IPS-18a (cell line): ENCODE measurements at regions not wholly inside any gene's neighbourhood (a gene's known extent, or its start where the extent isn't known, plus 50 kb on each side); places are given as distances from the start of the nearest gene placed in this dataset.

Experiments
- H3K27ac ChIP-seq: one replicate; pipeline ENCODE4 v1.5.1; 2013; ENCODE audit warnings: low read length
- H3K27me3 ChIP-seq: one replicate; pipeline ENCODE4 v1.6.1; 2013; ENCODE audit warnings: mild to moderate bottlenecking, low read length; ENCODE audit not compliant: control insufficient read depth, insufficient read depth
- H3K36me3 ChIP-seq: one replicate; pipeline ENCODE4 v1.6.1; 2013; ENCODE audit warnings: low read depth, low read length; ENCODE audit not compliant: control insufficient read depth
- H3K4me1 ChIP-seq: one replicate; pipeline ENCODE4 v1.6.1; 2013; ENCODE audit warnings: low read depth, low read length; ENCODE audit not compliant: control insufficient read depth
- H3K4me3 ChIP-seq: one replicate; pipeline ENCODE4 v1.5.1; 2013; ENCODE audit warnings: low read length
- H3K9ac ChIP-seq: one replicate; pipeline ENCODE4 v1.6.1; 2013; ENCODE audit warnings: mild to moderate bottlenecking, low read length, moderate library complexity
- H3K9me3 ChIP-seq: one replicate; pipeline ENCODE4 v1.6.1; 2013; ENCODE audit warnings: low read depth, low read length; ENCODE audit not compliant: control insufficient read depth

DNA sequence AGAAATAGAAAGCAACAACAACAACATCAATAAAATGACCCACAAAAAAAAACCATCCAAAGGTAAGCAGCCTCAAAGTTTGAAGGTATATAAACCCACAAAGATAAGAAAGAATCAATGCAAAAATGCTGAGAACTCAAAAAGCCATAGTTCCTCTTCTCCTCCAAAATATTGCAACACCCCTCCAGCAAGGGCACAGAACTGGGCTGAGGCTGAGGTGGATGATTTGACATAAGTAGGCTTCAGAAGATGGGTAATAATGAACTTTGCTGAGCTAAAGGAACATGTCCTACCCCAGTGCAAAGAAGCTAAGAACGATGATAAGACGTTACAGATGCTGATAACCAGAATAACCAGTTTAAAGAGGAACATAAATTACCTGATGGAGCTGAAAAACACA lies 188.8 kb upstream of the BTBD3 start:
- H3K36me3 ChIP-seq, result no peaks in the 10 kb centered on the region
- no peaks in the 10 kb centered on the region for H3K27me3 ChIP-seq
- no peak overlapping the region for H3K4me3 ChIP-seq
- no peaks in the 10 kb centered on the region for H3K9me3 ChIP-seq
- no peak overlapping the region for H3K27ac ChIP-seq
- no peaks in the 10 kb centered on the region for H3K4me1 ChIP-seq
- no peak overlapping the region for H3K9ac ChIP-seq

DNA sequence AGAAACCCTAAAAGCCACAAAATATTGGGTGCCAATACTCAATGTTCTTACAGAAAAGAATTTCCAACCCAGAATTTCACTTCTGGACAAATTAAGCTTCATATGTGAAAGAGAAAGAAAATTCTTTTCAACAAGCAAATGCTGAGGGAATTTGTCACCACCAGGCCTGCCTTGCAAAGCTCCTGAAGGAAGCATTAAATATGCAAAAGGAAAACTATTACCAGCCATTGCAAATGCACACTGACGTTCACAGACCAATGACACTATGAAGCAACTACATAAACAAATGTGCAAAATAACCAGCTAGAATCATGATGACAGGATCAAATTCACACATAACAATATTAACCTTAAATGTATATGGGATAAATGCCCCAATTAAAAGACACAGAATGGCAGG lies 187.9 kb upstream of the BTBD3 start:
- Histone ChIP-seq H3K36me3 (no peaks in the 10 kb centered on the region), H3K9ac (no peak overlapping the region), H3K27ac (no peak overlapping the region), H3K27me3 (no peaks in the 10 kb centered on the region), H3K9me3 (no peaks in the 10 kb centered on the region), H3K4me1 (no peaks in the 10 kb centered on the region), H3K4me3 (no peak overlapping the region)

DNA sequence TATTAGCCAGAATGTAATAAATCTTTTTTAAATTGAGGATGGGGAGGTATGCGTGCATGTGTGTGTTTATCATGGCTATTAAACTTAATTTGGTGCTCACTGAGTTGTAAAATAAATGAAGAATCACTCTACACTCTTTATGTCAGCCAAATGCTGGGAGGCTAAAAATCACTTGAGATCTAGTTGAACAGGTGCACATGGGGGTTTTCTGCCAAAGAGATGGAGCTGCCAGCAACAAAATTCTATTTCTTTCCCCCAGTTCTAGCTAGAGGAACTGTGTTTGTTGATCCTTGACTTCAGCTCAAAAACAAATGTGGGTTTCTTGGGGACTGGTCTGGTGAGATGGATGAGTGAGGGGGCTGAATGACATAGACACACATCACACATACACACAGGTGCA lies 183.3 kb upstream of the BTBD3 start:
- no peaks in the 10 kb centered on the region for H3K9me3 ChIP-seq
- no peak overlapping the region for H3K27ac ChIP-seq
- H3K4me3 ChIP-seq, result no peak overlapping the region
- H3K36me3 ChIP-seq, result no peaks in the 10 kb centered on the region
- H3K4me1 ChIP-seq, result no peaks in the 10 kb centered on the region
- H3K9ac ChIP-seq, result no peak overlapping the region
- no peaks in the 10 kb centered on the region for H3K27me3 ChIP-seq

DNA sequence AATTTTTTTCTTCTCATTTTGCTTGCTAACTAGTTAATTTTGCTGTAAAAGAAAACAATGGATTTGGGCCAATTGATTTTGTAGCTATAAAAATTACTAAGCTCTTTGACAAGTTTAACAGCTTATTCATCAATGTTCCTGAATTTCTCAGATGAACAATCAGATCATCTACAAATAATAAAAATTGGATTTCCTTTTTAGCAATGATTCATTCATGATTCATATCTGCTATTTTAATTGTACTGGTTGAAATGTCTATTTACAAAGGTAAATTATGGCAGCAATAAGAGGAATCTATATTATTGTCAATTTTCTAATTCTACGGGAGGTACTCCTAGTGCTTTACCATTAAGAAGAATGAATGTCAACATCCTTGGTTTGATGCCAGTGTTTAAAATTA lies 178.8 kb upstream of the BTBD3 start:
- Histone ChIP-seq H3K9me3 (no peaks in the 10 kb centered on the region), H3K27me3 (no peaks in the 10 kb centered on the region), H3K36me3 (no peaks in the 10 kb centered on the region), H3K4me3 (no peak overlapping the region), H3K4me1 (no peaks in the 10 kb centered on the region), H3K27ac (no peak overlapping the region), H3K9ac (no peak overlapping the region)

DNA sequence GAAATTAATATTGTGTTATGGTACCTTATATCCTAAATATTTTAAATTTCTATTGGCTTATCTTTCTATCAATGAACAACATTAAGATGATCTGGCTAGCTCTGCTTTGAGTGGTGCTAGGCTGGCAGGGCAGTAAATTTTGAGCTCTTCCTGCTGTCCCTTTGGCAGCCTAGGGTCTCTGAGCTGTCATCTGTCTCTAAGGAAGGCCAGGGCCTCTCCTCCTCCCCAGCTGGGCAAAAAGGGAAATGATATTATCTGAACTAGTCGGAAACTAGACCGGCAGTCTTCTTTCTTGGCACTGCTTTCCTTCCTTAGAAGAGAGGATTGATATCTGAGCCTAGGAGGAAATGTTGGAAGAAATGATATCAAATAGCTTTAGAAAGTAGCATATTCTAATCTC lies 176.7 kb upstream of the BTBD3 start:
- Histone ChIP-seq H3K36me3 (no peaks in the 10 kb centered on the region), H3K9me3 (no peaks in the 10 kb centered on the region), H3K27ac (no peak overlapping the region), H3K9ac (no peak overlapping the region), H3K4me3 (no peak overlapping the region), H3K4me1 (no peaks in the 10 kb centered on the region), H3K27me3 (no peaks in the 10 kb centered on the region)

DNA sequence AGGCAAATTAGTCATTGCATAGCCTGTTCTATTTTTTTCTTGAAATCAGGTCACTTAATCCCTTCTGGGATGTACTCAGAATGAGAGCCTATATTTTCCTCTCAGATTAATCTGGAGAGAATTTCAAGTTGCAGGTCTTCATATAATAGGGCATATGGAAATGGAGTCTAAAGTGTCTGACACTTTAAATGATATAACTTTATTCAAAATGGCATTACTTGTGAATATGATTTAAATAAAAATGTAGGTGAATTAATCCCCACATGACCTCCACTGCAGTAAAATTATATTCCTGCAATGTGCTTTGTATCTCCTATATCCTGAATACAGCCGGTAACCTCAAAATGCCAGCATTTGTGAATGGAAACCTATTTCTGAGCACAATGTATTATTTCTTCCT lies 172.5 kb upstream of the BTBD3 start:
- Histone ChIP-seq H3K36me3 (no peaks in the 10 kb centered on the region), H3K4me1 (no peaks in the 10 kb centered on the region), H3K9ac (no peak overlapping the region), H3K27ac (no peak overlapping the region), H3K9me3 (no peaks in the 10 kb centered on the region), H3K27me3 (no peaks in the 10 kb centered on the region), H3K4me3 (no peak overlapping the region)

DNA sequence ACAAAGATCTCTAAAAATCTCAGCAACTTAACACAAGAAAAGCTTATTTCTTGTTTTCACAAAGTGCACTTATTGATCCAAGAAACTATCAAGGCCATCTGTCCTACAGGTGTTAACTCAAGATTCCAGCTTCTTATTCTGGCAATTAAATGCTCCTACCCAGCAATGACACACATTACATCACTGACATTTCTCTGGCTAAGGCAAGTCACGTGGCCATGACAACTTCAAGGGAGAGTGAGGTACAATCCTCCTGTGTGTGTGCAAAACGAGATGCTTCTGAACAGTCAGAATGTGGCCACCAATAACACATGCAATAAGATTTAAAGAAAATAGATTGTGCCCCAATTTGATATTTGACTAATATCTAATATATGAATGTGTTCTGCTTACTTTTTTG lies 169.3 kb upstream of the BTBD3 start:
- Histone ChIP-seq H3K27ac (no peak overlapping the region), H3K9me3 (no peaks in the 10 kb centered on the region), H3K4me3 (no peak overlapping the region), H3K27me3 (no peaks in the 10 kb centered on the region), H3K4me1 (no peaks in the 10 kb centered on the region), H3K36me3 (no peaks in the 10 kb centered on the region), H3K9ac (no peak overlapping the region)

DNA sequence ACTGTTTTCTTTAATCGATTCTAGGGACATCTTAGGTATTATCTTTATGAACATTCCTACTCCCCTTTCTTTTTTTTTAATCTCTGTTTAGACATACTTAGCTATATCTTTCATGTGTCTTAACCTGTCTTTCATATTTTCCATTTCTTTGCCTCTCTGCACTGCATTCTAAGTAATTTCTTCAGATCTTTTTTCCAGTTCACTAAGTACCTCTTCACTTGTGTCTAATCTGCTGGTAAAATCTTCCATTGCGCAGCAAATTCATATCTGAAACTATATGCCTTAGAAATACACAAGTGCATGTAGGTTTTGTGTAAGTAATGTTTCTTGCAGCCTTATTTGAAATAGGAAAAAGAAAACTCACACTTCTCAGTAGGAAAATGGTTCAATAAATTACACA lies 165.4 kb upstream of the BTBD3 start:
- no peak overlapping the region for H3K9ac ChIP-seq

DNA sequence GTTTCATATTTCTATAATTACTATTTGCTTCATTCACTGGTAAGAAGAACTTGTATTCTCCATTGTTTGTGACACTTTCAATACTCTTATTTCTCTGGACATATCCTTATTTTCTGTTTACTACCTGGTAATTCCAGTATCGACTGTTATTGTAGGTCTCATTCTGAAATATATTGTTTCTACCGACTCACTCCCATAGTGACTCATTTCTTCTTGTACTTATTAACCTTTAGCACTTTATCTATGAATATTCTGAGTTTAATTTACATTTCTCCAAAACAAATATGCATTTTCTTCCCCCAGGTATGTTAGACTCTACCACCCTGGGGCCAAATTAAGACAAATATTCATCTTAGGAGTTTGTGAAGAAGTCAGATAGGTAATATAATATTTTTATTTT lies 164.5 kb upstream of the BTBD3 start:
- Histone ChIP-seq H3K4me1 (peaks cover 13% of the 10 kb centered on the region), H3K9ac (no peak overlapping the region), H3K27me3 (no peaks in the 10 kb centered on the region), H3K27ac (no peak overlapping the region), H3K9me3 (no peaks in the 10 kb centered on the region), H3K36me3 (no peaks in the 10 kb centered on the region), H3K4me3 (no peak overlapping the region)

More for the DNA sequence above, 165.4 kb upstream of the BTBD3 start:
- Histone ChIP-seq H3K9me3 (no peaks in the 10 kb centered on the region), H3K36me3 (no peaks in the 10 kb centered on the region), H3K27me3 (no peaks in the 10 kb centered on the region), H3K4me3 (no peak overlapping the region), H3K27ac (no peak overlapping the region), H3K4me1 (peaks cover 13% of the 10 kb centered on the region)

DNA sequence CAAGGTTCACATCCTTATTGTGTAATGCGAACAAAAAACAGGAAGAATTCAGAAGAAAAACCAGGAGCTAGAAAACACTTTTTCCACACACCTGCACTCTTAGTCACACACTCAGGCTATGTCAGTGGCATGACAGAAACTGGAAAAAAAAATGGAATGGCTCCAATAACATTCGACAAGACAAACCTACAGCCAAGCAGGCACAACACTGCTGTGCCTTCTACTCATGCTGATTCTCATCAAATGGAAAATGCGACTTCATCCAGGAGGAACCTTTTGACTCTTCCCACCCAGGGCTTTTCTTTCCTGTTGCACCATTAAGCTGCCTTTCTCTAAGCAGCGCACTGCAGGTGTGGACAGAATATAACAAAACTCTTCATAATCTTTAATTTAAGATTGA lies 163.2 kb upstream of the BTBD3 start:
- Histone ChIP-seq H3K4me3 (no peak overlapping the region), H3K9ac (no peak overlapping the region), H3K4me1 (peaks cover 13% of the 10 kb centered on the region), H3K27me3 (no peaks in the 10 kb centered on the region), H3K27ac (no peak overlapping the region), H3K9me3 (no peaks in the 10 kb centered on the region), H3K36me3 (no peaks in the 10 kb centered on the region)

DNA sequence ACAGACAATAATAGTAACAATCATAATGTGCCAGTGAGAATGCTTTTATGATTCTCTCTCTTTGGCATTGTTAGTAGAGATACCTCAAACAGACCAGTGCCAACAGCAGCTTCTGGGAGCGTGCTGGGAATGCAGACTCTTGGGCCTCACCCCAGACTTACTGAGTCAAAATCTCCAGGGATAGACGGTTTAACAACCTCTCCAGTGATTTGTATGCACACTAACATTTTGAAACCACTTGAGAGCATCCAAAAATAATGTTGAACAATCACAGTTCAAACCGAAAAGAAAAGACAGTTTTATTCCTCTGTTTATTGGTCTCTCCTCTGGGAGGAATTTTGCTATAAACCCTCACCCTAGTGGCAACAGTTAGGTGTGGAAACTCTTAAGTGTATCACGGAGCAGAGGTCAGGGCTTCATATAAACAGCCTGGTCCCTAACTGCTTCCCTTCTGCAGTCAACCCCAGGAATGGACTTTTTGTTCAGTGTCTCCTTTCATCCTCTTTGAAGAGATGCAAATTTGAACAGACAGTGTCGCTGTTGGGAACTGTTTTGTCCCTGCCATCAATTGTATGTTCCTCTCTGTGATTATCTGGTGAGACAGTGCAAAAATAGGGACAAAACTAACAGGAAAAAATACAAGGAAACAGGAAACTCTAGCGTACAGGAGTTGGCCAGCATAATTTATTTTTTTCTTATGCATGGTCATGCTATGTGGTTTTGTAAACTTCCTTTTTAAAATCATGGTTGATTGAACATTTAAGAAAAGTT lies 162.4 kb upstream of the BTBD3 start:
- Histone ChIP-seq H3K4me3 (no peak overlapping the region), H3K36me3 (no peaks in the 10 kb centered on the region), H3K9me3 (no peaks in the 10 kb centered on the region), H3K4me1 (peaks cover 13% of the 10 kb centered on the region), H3K9ac (no peak overlapping the region), H3K27ac (no peak overlapping the region), H3K27me3 (no peaks in the 10 kb centered on the region)

DNA sequence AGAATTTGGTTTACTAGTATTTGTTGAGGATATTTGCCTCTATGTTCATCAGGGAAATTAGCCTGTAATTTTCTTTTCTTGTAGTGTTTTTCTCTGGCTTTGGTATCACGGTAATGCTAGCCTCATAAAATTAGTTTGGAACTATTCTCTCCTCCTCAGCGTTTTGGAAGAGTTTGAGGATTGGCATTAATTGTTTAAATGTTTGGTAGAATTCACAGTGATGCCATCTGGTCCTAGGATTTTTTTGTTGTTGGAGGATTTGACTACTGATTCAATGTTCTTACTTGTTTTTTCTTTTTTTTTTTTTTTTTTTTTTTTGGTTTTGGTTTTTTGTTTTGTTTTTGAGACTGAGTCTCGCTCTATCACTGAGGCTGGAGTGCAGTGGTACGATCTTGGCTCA lies 156.2 kb upstream of the BTBD3 start:
- Histone ChIP-seq H3K4me3 (no peak overlapping the region), H3K9me3 (no peaks in the 10 kb centered on the region), H3K27me3 (no peaks in the 10 kb centered on the region), H3K36me3 (no peaks in the 10 kb centered on the region), H3K27ac (no peak overlapping the region), H3K9ac (no peak overlapping the region), H3K4me1 (peaks cover 10% of the 10 kb centered on the region)
